GM12878 (cell line): ENCODE measurements at regions not wholly inside any gene's neighbourhood (a gene's known extent, or its start where the extent isn't known, plus 50 kb on each side); places are given as distances from the start of the nearest gene placed in this dataset.

Experiments
- ATAC-seq: fragments of 200-7000 bp; cut with Tn5 transposase; 3 replicates; pipeline ENCODE4 v1.9.1; 2020; ENCODE audit warnings: mild to moderate bottlenecking, moderate library complexity
- BruUV-seq: library from RNA; stranded (reverse); fragments of 400-500 nt; replicated peaks from 2 replicates; lab custom pipeline; 2021; lab: Mats Ljungman, UMichigan
- CTCF ChIA-PET: fragments of 300-600 bp; sonication (Branson Sonifier 250); formaldehyde crosslinking; extraction: SDS; loops from one replicate; lab custom pipeline; 2021; ENCODE audit warnings: inconsistent platforms; lab: Yijun Ruan, JAX
- POLR2A ChIA-PET: fragments of 350-600 bp; formaldehyde crosslinking; extraction: SDS; loops from one replicate; lab custom pipeline; 2021; ENCODE audit warnings: inconsistent platforms; lab: Charles Lee
- RAD21 ChIA-PET: fragments of 300-600 bp; sonication (Branson Sonifier 250); formaldehyde crosslinking; loops from one replicate; lab custom pipeline; 2023; ENCODE audit warnings: antibody characterized with exemption; ENCODE audit not compliant: unreplicated experiment; lab: Charles Lee
- SMC1A ChIA-PET: fragments of 300-600 bp; sonication (Branson Sonifier 250); formaldehyde crosslinking; loops from one replicate; lab custom pipeline; 2023; ENCODE audit not compliant: unreplicated experiment, uncharacterized antibody; lab: Charles Lee
- DNase-seq: peaks from one replicate; pipeline ENCODE4 v3.0.0-alpha.2; 2011; ENCODE audit warnings: low read depth, low spot score
- FAIRE-seq: peaks from 3 replicates; lab custom pipeline; 2011; peaks lifted over from hg19 to GRCh38; lab: Jason Lieb, UNC
- H2AFZ ChIP-seq: 2 replicates; pipeline ENCODE4 v1.6.0; 2011; ENCODE audit warnings: low read depth, low read length, control low read depth; ENCODE audit not compliant: control insufficient read depth
- H3K27ac ChIP-seq: 2 replicates; pipeline ENCODE4 v1.5.1; 2011; ENCODE audit warnings: control low read depth; ENCODE audit not compliant: control insufficient read depth, insufficient read depth
- H3K27me3 ChIP-seq, 2 experiments: replicated peaks in 1 of 2; 2 replicates each; pipeline versions ENCODE4 v1.6.0 to v1.6.1; 2011; ENCODE audit warnings: low read length in 1 of 2; ENCODE audit not compliant: control insufficient read depth in 2 of 2, insufficient read depth in 2 of 2
- H3K36me3 ChIP-seq, 2 experiments: 2 replicates each; pipeline ENCODE4 v1.5.1; 2011; ENCODE audit warnings: low read length in 1 of 2; ENCODE audit not compliant: control insufficient read depth in 2 of 2, insufficient read depth in 2 of 2
- H3K4me1 ChIP-seq: 2 replicates; pipeline ENCODE4 v1.6.1; 2011; ENCODE audit warnings: mild to moderate bottlenecking, low read length, moderate library complexity, mixed read lengths; ENCODE audit not compliant: control insufficient read depth, insufficient read depth
- H3K4me2 ChIP-seq: 2 replicates; pipeline ENCODE4 v1.6.0; 2011; ENCODE audit warnings: control low read depth; ENCODE audit not compliant: control insufficient read depth, insufficient read depth
- H3K4me3 ChIP-seq: fragments of 200-600 bp; sonication (generic); 2 replicates; pipeline ENCODE4 v1.5.1; 2016
- H3K79me2 ChIP-seq: 2 replicates; pipeline ENCODE4 v1.6.0; 2011; ENCODE audit warnings: low read length; ENCODE audit not compliant: control insufficient read depth, insufficient read depth
- H3K9ac ChIP-seq: 2 replicates; pipeline ENCODE4 v1.8.0; 2011; ENCODE audit warnings: low read length, control low read depth, mixed read lengths; ENCODE audit not compliant: control insufficient read depth, insufficient read depth
- H3K9me3 ChIP-seq: replicated peaks from 3 replicates; pipeline ENCODE4 v1.5.1; 2011; ENCODE audit warnings: mild to moderate bottlenecking, low read length; ENCODE audit not compliant: control insufficient read depth, insufficient read depth
- H4K20me1 ChIP-seq: 2 replicates; pipeline ENCODE4 v1.6.0; 2011; ENCODE audit not compliant: control insufficient read depth, insufficient read depth
- EGR1 ChIP-seq, 2 experiments: IDR thresholded peaks; 1 replicate in 1 of 2; 2 replicates in 1 of 2; pipeline ENCODE4 v1.6.1; 2011 to 2012; ENCODE audit warnings: low read depth in 2 of 2, low read length in 2 of 2, borderline replicate concordance in 1 of 2, mild to moderate bottlenecking in 1 of 2, moderate library complexity in 1 of 2
- RUNX3 ChIP-seq: IDR thresholded peaks from 2 replicates; pipeline ENCODE4 v1.6.1; 2012; ENCODE audit warnings: low read length, inconsistent platforms
- WGBS: methylation state at CpG from one replicate; pipeline ENCODE4 v1.1.6; 2016; ENCODE audit warnings: low lambda C conversion rate; ENCODE audit not compliant: insufficient replicate concordance, insufficient coverage; ENCODE audit errors: missing lambda C conversion rate; 5-methylcytosine and 5-hydroxymethylcytosine counted together
- in situ Hi-C: fragments of 300-500 bp; cut with MboI; formaldehyde crosslinking; loops from 9 replicates; pipeline ENCODE4 v1.14.3; 2018; ENCODE audit warnings: mixed read lengths
- intact Hi-C: fragments of 100-400 bp; cut with micrococcal nuclease; formaldehyde crosslinking; loops from one replicate; pipeline ENCODE4 v1.14.2; 2022; ENCODE audit not compliant: unreplicated experiment
- TF ChIP-seq, protein P1 (sequence below): fragments of 450-650 bp; IDR thresholded peaks from 2 replicates; pipeline ENCODE4 v1.6.1; 2016; ENCODE audit warnings: mild to moderate bottlenecking, moderate library complexity, borderline replicate concordance

GRCh38 chr1:209404577-209404976 is 178.9 kb upstream of the CAMK1G start (continued):
- TF ChIP-seq, protein P1, sequence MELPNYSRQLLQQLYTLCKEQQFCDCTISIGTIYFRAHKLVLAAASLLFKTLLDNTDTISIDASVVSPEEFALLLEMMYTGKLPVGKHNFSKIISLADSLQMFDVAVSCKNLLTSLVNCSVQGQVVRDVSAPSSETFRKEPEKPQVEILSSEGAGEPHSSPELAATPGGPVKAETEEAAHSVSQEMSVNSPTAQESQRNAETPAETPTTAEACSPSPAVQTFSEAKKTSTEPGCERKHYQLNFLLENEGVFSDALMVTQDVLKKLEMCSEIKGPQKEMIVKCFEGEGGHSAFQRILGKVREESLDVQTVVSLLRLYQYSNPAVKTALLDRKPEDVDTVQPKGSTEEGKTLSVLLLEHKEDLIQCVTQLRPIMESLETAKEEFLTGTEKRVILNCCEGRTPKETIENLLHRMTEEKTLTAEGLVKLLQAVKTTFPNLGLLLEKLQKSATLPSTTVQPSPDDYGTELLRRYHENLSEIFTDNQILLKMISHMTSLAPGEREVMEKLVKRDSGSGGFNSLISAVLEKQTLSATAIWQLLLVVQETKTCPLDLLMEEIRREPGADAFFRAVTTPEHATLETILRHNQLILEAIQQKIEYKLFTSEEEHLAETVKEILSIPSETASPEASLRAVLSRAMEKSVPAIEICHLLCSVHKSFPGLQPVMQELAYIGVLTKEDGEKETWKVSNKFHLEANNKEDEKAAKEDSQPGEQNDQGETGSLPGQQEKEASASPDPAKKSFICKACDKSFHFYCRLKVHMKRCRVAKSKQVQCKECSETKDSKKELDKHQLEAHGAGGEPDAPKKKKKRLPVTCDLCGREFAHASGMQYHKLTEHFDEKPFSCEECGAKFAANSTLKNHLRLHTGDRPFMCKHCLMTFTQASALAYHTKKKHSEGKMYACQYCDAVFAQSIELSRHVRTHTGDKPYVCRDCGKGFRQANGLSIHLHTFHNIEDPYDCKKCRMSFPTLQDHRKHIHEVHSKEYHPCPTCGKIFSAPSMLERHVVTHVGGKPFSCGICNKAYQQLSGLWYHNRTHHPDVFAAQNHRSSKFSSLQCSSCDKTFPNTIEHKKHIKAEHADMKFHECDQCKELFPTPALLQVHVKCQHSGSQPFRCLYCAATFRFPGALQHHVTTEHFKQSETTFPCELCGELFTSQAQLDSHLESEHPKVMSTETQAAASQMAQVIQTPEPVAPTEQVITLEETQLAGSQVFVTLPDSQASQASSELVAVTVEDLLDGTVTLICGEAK, result no peak

GRCh38 chr1:209405183-209405814 is 178.2 kb upstream of the CAMK1G start:
- no TSS peak for BruUV-seq
- Histone ChIP-seq H3K4me1 (no peaks in the 10 kb centered on the region), H3K9me3 (no peaks in the 10 kb centered on the region), H3K9ac (no peak overlapping the region), H3K27me3 (0 out of 4 replicates have a peak, but pooled peaks cover 0 to 2% of the 10 kb centered on the region in 2 experiments), H3K4me2 (no peak overlapping the region), H3K36me3 (no peaks in the 10 kb centered on the region), H4K20me1 (no peaks in the 10 kb centered on the region), H3K27ac (no peak overlapping the region), H3K4me3 (no peak overlapping the region), H3K79me2 (no peaks in the 10 kb centered on the region), H2AFZ (no peak overlapping the region)
- ChIA-PET POLR2A (interaction anchor here (0.9 to 1.8 kb wide), 3 partner anchors 16 to 23 kb away, joined by 3 to 7 read pairs (median 5); no protein-coding TSS in a partner anchor), SMC1A (interaction anchor here (0.6 to 2.2 kb wide), 11 partner anchors 8 to 54 kb away, joined by 3 to 9 read pairs (median 3); no protein-coding TSS in a partner anchor), CTCF (no interaction called here), RAD21 (interaction anchor here (1.1 to 1.4 kb wide), 2 partner anchors 16 to 21 kb away, joined by 3 to 4 read pairs; no protein-coding TSS in a partner anchor)
- intact Hi-C loops, result no loop called here
- in situ Hi-C loops, result no loop called here
- no peak for DNase-seq
- peak; percentile 72 for ATAC-seq
- WGBS, result 21% methylated on average over 5 of the region's 5 CpGs
- TF ChIP-seq RUNX3 (peak; percentile 21; the same call in 1 of the 2 replicates), EGR1 (IDR thresholded peaks at IDR 0.05; ENCODE audit: borderline replicate concordance in 1 of 2, low read depth in 2 of 2, low read length in 2 of 2) (no peak)
- FAIRE-seq, result no peak
